Inflammatory macrophage treated with lipopolysaccharide for 1 hour (primary cell): ENCODE measurements at regions not wholly inside any gene's neighbourhood (a gene's known extent, or its start where the extent isn't known, plus 50 kb on each side); places are given as distances from the start of the nearest gene placed in this dataset.

Experiments used
- DNase-seq, 2 donors: peaks; one replicate each; pipeline ENCODE4 v3.0.0-alpha.2; 2020 to 2022

GRCh38 chr10:77710081-77710551, 72.5 kb upstream of the KCNMA1 start:
- no peak for DNase-seq

- DNase-seq, result no peak
Measured at GRCh38 chr10:77707570-77707969, 70.0 kb upstream of the KCNMA1 start.

GRCh38 chr10:77702166-77702565, 64.6 kb upstream of the KCNMA1 start:
- no peak for DNase-seq

- no peak for DNase-seq
Measured at GRCh38 chr10:77700086-77700485, 62.5 kb upstream of the KCNMA1 start.

- DNase-seq, result no peak
Measured at GRCh38 chr10:77699080-77699645, 61.6 kb upstream of the KCNMA1 start.

- DNase-seq, result peak in 1 of 2 donors; percentile 17
Measured at GRCh38 chr10:77698267-77698931, 60.8 kb upstream of the KCNMA1 start.

GRCh38 chr10:77696584-77696983, 59.0 kb upstream of the KCNMA1 start:
- no peak for DNase-seq

GRCh38 chr10:77695186-77695585, 57.6 kb upstream of the KCNMA1 start:
- DNase-seq, result no peak

GRCh38 chr10:77692782-77693181, 55.2 kb upstream of the KCNMA1 start:
- DNase-seq, result no peak

- no peak for DNase-seq
Measured at GRCh38 chr10:77689339-77689738, 51.7 kb upstream of the KCNMA1 start.

- no peak for DNase-seq
Measured at GRCh38 chr10:77687621-77688020, 50.0 kb upstream of the KCNMA1 start.
